Panc1 (cell line): ENCODE measurements at regions not wholly inside any gene's neighbourhood (a gene's known extent, or its start where the extent isn't known, plus 50 kb on each side); places are given as distances from the start of the nearest gene placed in this dataset.

Experiments used
- ATAC-seq: fragments of 200-7000 bp; cut with Tn5 transposase; 2 replicates; pipeline ENCODE4 v1.9.1; 2020; ENCODE audit warnings: mild to moderate bottlenecking, moderate library complexity
- BruUV-seq: library from RNA; stranded (reverse); fragments of 400-500 nt; replicated peaks from 2 replicates; lab custom pipeline; 2021; lab: Mats Ljungman, UMichigan
- CTCF ChIA-PET: fragments of 300-600 bp; sonication (Branson Sonifier 250); formaldehyde crosslinking; loops from one replicate; lab custom pipeline; 2022; ENCODE audit warnings: antibody characterized with exemption; lab: Charles Lee
- POLR2A ChIA-PET: fragments of 300-600 bp; sonication (Branson Sonifier 250); formaldehyde crosslinking; loops from one replicate; lab custom pipeline; 2022; ENCODE audit warnings: antibody characterized with exemption; lab: Charles Lee
- DNase-seq: peaks from one replicate; pipeline ENCODE4 v3.0.0-alpha.2; 2010; ENCODE audit warnings: low read depth, low spot score
- H3K27ac ChIP-seq: 2 replicates; pipeline ENCODE4 v1.5.1; 2011; ENCODE audit warnings: mild to moderate bottlenecking, low read length, inconsistent platforms
- H3K27me3 ChIP-seq: fragments of 200-500 bp; sonication (Bioruptor generic); 2 replicates; pipeline ENCODE4 v1.6.0; 2014; ENCODE audit warnings: low read length, inconsistent platforms; ENCODE audit not compliant: control insufficient read depth, insufficient read depth
- H3K36me3 ChIP-seq: fragments of 200-500 bp; sonication (Bioruptor generic); 2 replicates; pipeline ENCODE4 v1.5.1; 2014; ENCODE audit warnings: inconsistent platforms, mild to moderate bottlenecking, low read length, moderate library complexity; ENCODE audit not compliant: control insufficient read depth, insufficient read depth
- H3K4me1 ChIP-seq: 2 replicates; pipeline ENCODE4 v1.5.1; 2011; ENCODE audit warnings: inconsistent platforms, mild to moderate bottlenecking, low read length, moderate library complexity; ENCODE audit not compliant: control insufficient read depth, insufficient read depth
- H3K4me3 ChIP-seq, 2 experiments: 2 replicates each; pipeline ENCODE4 v1.5.1; 2011 to 2012; ENCODE audit warnings: low read depth in 2 of 2, low read length in 2 of 2, mild to moderate bottlenecking in 2 of 2, inconsistent platforms in 1 of 2, moderate library complexity in 1 of 2
- H3K9me3 ChIP-seq: fragments of 200-500 bp; sonication (Bioruptor generic); 2 replicates; pipeline ENCODE4 v1.5.1; 2014; ENCODE audit warnings: low read depth, mild to moderate bottlenecking, inconsistent platforms, low read length, moderate library complexity; ENCODE audit not compliant: control insufficient read depth, insufficient read depth
- POLR2AphosphoS5 ChIP-seq: IDR thresholded peaks from 2 replicates; pipeline ENCODE4 v1.6.1; 2012; ENCODE audit warnings: mild to moderate bottlenecking, low read depth, low read length, moderate library complexity
- SIN3A ChIP-seq: IDR thresholded peaks from 2 replicates; pipeline ENCODE4 v1.6.1; 2012; ENCODE audit warnings: low read depth, mild to moderate bottlenecking, low read length, moderate library complexity, borderline replicate concordance; ENCODE audit not compliant: insufficient read depth
- TCF7L2 ChIP-seq: IDR thresholded peaks from 2 replicates; pipeline ENCODE4 v1.6.1; 2011; ENCODE audit warnings: mild to moderate bottlenecking, low read depth, low read length, inconsistent platforms
- in situ Hi-C: cut with HindIII; loops from 2 replicates; pipeline ENCODE4 v1.10.0; 2016; ENCODE audit warnings: low sequenced_read_pairs, low pct_unique_long_range_greater_than_20kb
- intact Hi-C: fragments of 100-400 bp; cut with micrococcal nuclease; formaldehyde crosslinking; loops from one replicate; pipeline ENCODE4 v1.10.0; 2022; ENCODE audit not compliant: unreplicated experiment
- TF ChIP-seq, protein P1 (sequence below): fragments of 450-650 bp; IDR thresholded peaks from 2 replicates; pipeline ENCODE4 v1.5.1; 2017; ENCODE audit warnings: mild to moderate bottlenecking
- TF ChIP-seq, protein P2 (sequence below), 2 experiments: IDR thresholded peaks; 2 replicates each; pipeline ENCODE4 v1.6.1; 2011 to 2012; ENCODE audit warnings: low read depth in 2 of 2, control low read depth in 1 of 2, low read length in 1 of 2, mild to moderate bottlenecking in 1 of 2, moderate library complexity in 1 of 2; ENCODE audit not compliant: insufficient read depth in 1 of 2

DNA sequence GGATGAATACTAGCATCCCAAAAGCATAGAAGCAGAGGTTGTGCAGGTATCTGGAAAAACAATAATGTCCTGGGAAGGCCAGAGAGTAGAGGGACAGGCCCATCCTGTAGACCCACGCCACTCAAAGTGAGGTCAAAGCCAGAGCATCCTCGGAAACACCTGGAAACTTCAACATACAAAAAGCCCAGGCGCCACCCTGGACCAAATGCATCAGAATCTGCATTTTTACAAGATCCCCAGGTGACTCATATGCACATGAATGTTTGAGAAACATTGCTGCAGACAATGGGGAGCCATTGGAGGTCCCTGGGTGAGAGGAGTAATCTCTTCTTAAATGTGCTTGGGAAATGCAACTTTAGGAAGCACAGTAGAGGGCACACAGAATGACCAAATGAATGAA is 684.1 kb downstream of the DIAPH3 start:
- Histone ChIP-seq H3K27me3 (no peaks in the 10 kb centered on the region), H3K4me1 (no peaks in the 10 kb centered on the region), H3K36me3 (no peaks in the 10 kb centered on the region), H3K4me3 (no peak overlapping the region), H3K9me3 (no peaks in the 10 kb centered on the region), H3K27ac (no peak overlapping the region)
- no TSS peak for BruUV-seq
- ATAC-seq = no peak
- ChIA-PET CTCF (no interaction called here), POLR2A (no interaction called here)
- in situ Hi-C loops = no loop called here
- no peak for DNase-seq
- TF ChIP-seq, protein P1, sequence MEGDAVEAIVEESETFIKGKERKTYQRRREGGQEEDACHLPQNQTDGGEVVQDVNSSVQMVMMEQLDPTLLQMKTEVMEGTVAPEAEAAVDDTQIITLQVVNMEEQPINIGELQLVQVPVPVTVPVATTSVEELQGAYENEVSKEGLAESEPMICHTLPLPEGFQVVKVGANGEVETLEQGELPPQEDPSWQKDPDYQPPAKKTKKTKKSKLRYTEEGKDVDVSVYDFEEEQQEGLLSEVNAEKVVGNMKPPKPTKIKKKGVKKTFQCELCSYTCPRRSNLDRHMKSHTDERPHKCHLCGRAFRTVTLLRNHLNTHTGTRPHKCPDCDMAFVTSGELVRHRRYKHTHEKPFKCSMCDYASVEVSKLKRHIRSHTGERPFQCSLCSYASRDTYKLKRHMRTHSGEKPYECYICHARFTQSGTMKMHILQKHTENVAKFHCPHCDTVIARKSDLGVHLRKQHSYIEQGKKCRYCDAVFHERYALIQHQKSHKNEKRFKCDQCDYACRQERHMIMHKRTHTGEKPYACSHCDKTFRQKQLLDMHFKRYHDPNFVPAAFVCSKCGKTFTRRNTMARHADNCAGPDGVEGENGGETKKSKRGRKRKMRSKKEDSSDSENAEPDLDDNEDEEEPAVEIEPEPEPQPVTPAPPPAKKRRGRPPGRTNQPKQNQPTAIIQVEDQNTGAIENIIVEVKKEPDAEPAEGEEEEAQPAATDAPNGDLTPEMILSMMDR = no peak
- TF ChIP-seq TCF7L2 = no peak
- no peak for TF ChIP-seq SIN3A
- TF ChIP-seq, protein P2, sequence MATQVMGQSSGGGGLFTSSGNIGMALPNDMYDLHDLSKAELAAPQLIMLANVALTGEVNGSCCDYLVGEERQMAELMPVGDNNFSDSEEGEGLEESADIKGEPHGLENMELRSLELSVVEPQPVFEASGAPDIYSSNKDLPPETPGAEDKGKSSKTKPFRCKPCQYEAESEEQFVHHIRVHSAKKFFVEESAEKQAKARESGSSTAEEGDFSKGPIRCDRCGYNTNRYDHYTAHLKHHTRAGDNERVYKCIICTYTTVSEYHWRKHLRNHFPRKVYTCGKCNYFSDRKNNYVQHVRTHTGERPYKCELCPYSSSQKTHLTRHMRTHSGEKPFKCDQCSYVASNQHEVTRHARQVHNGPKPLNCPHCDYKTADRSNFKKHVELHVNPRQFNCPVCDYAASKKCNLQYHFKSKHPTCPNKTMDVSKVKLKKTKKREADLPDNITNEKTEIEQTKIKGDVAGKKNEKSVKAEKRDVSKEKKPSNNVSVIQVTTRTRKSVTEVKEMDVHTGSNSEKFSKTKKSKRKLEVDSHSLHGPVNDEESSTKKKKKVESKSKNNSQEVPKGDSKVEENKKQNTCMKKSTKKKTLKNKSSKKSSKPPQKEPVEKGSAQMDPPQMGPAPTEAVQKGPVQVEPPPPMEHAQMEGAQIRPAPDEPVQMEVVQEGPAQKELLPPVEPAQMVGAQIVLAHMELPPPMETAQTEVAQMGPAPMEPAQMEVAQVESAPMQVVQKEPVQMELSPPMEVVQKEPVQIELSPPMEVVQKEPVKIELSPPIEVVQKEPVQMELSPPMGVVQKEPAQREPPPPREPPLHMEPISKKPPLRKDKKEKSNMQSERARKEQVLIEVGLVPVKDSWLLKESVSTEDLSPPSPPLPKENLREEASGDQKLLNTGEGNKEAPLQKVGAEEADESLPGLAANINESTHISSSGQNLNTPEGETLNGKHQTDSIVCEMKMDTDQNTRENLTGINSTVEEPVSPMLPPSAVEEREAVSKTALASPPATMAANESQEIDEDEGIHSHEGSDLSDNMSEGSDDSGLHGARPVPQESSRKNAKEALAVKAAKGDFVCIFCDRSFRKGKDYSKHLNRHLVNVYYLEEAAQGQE (IDR thresholded peaks at IDR 0.05; ENCODE audit: insufficient read depth in 1 of 2, low read depth in 2 of 2, low read length in 1 of 2) = no peak
- no peak for TF ChIP-seq POLR2AphosphoS5
- intact Hi-C loops = no loop called here

DNA sequence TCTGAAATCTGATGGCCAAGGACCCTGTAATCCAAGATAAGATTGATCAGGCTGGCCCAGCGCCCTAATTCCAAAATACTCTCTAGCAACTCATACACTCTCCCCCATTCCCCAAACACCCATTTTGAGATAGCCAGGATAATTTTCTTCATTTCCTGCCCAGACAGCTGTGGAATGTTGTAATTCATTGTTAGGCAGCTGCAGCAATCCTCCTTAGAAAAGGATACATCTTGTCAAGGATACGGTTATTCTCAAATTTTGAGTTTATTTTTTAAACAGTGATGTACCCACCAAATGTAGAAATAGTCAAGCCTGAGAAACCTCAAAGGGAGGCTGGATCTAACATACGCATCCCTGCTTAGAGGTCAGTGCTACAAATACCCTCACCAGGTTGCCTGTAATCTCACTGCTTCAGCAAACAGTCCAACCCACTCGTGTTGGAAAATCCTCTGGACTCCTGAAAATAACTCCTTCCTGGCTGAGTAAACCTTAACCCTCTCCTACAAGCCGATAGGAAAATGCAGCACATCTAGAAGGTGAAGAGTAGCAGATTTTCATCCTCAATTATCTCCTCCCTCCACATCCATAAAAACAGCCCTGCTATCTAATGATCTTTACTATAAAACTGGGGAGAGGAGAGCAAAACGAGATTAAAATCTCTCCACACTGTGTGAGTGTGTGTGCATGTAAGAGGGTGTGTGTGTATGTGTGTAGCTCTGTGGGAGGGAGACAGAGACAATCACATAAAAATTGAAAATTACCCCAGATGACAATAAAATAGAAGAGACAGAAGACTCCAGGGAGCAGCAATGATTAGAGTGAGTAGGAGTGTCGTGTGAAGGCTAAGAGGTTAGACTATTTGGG is 683.1 kb downstream of the DIAPH3 start:
- CTCF ChIA-PET = no interaction called here
- intact Hi-C loops = no loop called here
- DNase-seq = no peak

More for the DNA sequence above, 683.1 kb downstream of the DIAPH3 start:
- no peak for ATAC-seq
- no peak for TF ChIP-seq TCF7L2
- no peak for TF ChIP-seq POLR2AphosphoS5
- Histone ChIP-seq H3K4me1 (no peaks in the 10 kb centered on the region), H3K36me3 (no peaks in the 10 kb centered on the region), H3K27me3 (no peaks in the 10 kb centered on the region), H3K9me3 (no peaks in the 10 kb centered on the region), H3K4me3 (no peak overlapping the region), H3K27ac (no peak overlapping the region)
- no TSS peak for BruUV-seq
- POLR2A ChIA-PET = no interaction called here
- in situ Hi-C loops = no loop called here
